ENCODE measurements at regions not wholly inside any gene's neighbourhood (a gene's known extent, or its start where the extent isn't known, plus 50 kb on each side); places are given as distances from the start of the nearest gene placed in this dataset.

DNA sequence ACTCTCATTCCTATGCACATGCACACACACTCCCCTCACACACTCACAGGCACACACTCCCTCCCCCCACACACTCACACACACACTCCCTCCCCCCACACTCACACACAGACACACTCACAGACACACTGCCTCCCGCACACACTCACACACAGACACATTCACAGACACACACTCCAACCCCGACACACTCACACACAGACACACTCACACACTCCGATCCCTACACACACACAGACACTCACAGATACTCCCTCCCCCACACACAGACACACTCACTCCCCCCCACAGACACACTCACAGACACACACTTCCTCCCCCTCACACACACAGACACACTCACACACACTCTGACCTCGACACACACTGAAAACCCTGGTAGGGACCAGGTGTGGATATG lies 176.2 kb downstream of the TFAP2C start:
- no peak for DNase-seq

DNA sequence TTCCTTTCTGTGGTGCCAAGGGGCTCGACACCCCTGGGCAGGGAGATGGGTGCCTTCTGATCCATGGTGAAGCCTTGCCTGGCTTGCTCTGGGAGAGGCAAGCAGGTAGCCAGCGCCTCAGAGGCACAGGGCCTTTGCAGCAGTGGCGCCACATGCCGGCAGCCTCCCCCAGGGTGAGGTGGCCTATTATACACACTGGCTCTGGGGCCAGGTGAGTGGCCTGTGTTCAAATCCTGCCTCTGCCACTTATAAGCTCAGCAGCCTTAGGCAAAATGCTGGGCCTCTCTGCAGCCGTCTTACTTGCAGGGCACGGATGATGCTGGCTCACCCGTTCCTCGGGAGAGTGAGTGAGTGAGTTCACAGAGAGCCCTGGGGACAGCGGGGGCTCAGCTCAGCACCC lies 176.9 kb downstream of the TFAP2C start:
- no peak for DNase-seq

DNA sequence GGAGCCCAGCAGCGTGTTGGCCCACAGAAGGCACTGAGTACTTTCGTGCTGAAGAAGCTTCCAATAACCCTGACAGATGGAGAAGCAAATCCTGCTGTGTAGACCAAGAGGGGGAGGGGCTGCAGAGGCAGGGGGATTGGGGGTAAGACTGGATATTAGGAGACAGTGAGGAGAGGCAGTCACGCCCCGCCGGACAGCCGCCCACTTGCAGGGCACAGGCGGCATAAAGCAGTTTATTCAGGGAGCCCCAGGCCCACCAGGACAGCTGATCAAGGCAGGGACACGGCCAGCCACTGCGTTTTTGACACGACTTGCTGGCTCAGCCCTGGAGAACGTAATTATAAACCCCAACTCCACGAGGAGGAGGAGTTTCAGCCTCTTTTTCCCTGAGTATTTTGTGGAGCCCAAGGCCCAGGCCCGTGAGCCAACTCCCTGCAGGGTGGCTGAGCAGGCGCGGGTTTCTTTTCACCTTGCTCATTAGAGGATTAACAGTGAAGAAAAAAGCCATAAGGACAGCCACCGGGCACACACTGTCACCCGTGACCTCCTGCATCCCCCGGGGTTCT lies 177.9 kb downstream of the TFAP2C start:
- no peak for DNase-seq

DNA sequence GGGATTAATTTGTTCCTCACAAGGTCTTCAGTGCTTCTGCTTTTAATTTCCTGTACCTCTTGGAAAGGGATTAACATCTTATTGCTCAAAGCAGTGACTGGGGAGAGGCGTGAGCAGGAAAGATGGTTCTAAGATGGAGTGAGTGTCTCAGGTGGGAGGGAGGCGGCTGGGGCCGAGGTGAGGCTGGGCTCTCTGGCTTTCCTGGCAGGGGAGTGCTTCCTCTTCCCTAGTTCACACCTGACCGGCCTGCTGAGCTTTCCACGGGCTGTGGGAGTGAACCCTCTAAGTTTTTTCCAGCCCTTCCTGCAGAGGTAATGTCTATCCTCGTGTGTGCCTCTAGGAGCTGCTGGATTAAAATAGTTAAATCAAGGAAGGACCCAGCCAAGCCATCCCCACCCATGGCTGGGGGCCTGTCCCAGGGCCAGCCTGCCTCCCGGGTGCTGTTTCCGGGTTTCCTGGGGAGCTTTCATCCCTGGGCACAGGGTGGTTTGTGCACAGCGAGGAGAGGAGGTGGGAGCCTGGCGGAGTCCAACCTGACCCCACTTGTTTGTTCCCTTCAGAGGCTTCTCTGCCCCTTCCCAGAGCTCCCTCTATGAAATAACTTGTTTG lies 179.1 kb downstream of the TFAP2C start:
- DNase-seq = no peak

DNA sequence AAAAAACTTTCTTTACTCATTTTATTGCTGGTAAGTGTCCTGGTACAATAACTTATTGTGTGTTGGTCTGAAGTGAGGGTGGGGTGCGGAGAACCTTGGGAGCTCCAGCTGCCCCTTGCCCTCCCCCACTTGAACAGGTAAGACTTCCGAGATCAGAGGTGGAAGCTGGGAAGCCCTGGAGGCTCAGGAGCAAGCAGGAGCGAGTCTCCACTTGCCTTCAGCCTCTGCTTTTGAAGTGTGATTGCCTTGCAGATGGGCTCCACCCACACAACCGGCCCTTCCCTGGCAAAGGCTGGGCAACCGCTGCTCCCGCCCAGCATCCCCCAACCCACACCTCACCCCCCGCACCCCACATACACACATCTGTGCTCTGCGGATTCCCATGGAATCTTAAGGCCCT lies 179.6 kb downstream of the TFAP2C start:
- no peak for DNase-seq

DNA sequence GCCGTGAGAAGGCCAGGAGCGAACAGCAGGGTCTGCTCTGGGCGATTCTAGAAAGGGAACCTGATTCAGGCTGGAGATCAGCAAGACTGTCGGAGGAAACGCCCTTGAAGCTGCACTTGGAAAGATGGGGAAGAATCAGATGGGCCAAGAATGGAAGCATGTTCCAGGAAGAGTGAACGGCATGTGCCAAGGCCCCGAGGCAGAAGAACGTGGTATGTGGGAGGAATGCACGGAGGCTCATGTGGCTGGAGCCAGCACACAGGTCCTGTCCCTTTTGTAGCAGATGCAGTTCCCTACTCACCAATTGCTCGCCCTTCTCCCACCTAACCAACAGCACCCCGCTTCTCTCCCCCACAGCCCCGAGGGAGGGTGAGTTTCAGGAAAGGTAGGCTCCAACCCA lies 180.6 kb downstream of the TFAP2C start:
- no peak for DNase-seq

DNA sequence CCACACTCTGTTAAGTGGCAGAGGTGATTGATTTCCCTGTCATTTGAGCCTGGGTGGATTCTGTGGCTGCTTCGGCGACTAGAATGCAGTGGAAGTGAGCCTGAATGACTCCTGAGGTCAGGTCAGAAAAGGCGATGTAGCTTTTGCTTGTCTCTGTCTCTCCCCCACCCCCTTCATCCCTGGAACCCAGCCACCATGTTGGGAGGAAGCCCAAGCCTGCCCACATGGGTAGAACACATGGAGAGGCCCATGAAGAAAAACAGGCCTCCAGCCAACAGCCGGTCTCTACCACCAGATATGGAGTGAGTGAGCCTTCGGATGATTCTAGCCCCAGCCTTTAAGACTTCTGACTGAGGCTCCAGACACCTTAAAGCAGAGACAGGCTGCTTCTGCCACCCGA lies 181.0 kb downstream of the TFAP2C start:
- DNase-seq = no peak

DNA sequence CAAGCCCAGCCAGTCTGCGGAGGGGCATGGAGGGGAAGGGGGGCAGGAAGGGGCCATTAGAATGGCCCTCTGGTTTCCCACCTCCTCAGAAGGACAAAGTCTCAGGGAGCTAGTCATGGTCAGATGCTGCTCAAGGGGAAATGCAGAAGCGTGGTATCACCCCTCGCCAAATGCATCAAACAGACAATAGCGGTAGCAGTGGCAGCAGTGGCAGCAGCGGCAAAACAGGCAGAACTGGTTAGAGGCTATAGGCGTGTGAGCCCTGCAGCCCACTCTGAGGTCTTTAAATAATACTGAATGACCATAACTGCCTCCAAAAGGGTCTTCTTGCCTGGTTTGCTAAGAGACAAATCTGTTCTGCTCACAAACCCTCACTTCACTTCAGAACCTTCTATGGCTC lies 186.7 kb downstream of the TFAP2C start:
- DNase-seq = no peak

DNA sequence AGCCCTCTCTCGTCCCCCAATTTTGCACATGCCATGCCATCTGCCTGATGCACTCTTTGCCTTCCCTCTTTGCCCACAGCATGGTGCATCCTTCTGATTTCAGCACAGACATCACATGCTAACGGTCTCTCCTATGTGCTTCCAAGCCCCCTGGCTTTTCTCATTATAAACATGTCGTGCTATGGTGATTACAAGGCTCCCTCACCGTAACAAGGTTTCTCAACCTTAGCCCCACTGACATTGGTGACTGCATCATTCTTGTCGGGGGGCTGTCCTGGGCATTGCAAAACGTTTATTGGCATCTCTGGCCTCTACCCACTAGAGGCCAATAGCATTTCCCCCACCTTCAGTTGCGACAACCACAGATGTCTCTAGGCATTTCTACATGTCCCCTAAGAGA lies 187.2 kb downstream of the TFAP2C start:
- DNase-seq = no peak

DNA sequence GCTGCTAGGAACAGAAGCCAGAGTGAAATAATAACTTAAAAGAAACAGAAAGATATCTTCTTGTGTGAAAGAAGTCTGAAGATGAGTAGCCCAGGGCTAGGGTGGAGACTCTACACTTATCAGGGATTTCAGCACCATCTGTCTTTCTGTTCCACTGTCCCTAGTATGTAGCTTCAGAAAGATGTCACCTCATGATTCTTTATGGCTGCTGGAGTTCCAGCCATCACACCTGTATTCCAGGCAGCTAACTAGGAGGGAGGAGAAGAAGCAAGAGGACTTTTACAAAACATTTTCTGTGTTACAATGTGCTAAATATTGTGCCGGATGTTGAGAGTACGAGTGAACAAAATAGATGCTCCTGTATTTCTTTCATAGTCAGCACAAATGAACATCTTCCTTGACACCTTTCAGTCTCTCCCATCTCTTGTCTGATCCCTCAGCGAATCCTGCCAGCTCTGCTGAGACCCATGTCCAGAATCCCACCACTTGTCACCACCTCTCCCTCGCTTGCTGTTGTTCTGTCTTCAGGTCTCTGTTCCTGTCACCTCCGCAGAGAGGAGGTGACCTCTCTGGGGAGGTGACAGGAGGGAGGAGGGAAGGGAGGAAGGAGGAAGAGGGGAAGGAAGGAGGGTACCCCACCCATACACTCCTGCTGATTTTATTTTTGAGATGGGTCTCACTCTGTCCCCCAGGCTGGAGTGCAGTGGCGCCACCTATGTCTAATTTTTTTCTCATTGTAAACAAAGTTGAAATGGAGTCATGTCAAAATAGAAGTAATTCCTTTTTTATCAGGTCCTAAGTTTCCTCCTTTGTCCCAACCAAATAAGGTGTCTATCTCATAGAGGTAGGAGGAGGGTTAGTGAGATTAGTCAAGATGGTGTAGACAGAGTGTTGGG lies 188.9 kb downstream of the TFAP2C start:
- DNase-seq = no peak

DNA sequence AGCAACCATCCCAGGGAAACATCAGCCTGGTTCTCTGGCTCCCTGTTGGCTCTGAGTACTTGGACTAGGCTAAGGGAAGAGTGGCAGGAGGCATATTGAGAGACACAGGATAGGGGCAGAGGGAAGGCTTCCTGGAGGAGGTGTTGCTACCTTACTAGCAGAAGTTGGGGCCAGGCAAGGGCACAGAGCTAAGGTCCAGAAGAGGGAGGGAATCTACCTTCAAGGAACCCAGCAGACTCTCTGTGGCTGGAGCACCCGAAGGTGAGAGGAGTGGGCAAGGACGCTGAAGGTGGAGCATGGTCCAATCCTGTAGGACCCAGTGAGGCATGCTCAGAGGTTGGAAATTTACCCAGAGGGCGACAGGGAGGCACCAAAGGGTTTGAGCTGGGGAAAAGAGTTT lies 191.9 kb downstream of the TFAP2C start:
- no peak for DNase-seq

DNA sequence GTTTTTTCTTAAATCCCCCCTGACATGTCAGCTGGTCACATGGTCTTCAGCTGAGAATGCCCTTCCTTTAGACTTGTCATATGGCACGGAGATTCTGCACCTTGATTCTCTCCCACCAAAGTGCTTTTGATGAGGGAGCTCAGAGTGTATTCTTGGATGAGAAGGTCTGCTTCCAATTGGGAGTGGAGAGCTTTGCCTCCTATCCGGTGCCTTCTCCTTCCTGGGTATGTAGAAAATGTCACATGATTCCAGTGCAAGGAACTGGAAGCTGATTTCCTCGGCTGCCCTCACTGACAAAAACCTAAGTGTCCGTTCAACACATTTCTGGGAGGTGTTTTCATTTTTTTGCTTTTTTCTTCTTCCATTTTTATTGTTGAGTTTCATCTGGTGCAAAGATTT lies 197.2 kb downstream of the TFAP2C start:
- DNase-seq = no peak

DNA sequence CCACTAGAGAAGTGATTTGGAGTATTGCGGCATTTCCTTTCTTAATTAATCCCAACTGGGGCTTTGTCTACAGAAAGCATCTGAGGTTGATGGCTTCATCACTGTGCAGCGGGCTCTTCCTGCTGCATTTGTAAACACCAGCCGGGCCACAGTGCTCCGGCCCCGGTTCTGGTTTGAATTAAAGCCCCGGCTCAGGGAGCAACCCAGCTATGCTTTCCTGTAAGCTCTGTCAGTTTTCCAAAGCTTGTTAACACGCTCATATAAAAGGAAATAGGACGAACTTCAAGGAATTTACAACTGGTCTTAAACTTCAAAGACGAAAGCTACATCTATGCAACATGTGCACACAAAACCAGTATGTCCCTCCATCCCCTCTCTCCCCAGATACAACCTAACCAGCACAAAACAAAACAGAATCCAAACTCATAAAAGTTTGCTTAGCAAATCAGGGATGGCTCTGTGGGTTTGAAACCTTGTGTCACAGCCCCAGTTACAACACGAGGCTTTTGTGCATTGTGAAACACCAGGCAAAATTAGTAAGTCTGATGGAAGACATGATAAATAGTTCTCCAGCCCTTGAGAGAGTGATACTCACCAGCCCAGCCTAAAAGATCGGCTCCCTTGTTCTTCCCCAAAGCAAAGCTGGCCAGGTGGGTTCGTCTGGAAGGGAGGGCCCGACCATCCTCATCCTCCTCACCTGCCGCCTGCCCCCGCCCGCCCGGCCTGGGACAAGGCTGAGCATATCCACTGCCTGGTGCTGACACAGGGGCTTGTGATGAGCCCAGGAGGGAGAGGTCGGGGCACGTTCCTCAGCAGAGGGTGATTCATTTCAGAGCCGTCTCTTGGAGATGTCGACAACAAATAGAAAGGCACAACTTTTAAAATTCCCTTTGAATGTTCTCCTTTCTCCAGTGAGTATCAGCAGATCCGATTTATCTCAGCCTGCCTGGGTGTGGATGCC lies 197.9 kb downstream of the TFAP2C start:
- DNase-seq = no peak

DNA sequence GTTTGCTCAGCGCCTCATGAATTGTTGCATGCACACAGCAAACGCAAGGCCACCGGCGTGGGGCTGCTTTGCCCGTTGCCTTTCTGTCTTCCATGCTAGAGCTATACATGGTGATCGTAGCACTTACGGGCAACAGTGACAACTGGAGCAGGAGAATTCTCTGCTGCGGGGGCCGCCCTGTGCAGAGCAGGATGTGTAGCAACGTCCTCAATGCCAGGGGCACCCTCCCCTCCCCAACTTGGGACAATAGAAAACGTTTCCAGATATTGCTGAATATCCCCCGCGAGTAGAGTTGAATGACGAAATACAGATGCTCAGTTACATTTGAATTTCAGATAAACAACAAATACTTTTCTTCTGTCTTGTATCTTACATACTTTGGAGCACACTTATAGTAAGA lies 198.7 kb downstream of the TFAP2C start:
- no peak for DNase-seq

DNA sequence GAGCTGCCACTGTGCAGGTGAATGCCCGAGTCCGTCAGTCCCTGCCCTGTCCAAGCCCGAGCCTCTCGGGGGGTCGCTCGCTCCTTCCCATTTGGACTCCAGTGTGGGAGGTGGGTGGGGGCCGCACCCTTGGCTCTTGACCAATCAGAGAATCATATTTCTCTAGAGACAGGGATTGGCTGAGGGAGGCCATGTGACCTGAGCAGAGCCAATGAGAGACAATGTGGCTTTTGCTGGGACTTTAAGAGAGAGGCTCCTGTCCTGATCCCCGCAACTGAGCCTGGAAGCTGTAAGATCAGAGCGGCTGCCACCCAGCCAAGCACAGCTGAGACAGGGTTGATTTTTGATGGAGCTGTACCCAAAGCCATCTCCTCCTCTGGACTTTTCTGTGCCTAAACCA lies 199.3 kb downstream of the TFAP2C start:
- DNase-seq = no peak

DNA sequence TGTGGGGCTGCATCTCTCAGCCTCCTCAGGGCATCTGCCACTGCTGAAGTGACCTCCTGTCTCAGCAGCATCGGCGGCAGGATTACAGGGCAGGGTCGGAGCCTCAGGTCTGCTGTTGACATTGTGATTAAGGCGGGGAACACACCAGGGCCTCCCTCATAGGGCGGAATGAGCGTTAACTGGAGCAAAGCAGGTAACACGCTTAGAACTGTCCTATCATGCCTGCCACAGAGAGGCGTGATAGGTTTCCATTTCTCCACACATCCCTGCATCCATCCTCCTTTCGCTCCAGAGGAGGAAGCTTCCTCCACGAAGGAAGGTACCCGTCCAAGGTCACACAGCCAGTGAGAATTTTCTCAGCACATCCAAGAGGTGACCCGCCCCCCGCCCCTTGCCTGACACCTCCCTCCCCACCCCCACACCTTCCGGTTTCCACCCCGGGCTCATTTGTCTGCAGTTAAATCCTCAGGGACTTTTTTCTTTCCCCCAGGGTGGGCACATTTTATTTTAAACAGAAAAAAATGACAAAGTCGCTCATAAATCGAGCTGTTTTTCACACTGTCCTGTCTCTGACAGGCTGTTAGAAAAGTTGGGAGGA lies 200.8 kb downstream of the TFAP2C start:
- no peak for DNase-seq

DNA sequence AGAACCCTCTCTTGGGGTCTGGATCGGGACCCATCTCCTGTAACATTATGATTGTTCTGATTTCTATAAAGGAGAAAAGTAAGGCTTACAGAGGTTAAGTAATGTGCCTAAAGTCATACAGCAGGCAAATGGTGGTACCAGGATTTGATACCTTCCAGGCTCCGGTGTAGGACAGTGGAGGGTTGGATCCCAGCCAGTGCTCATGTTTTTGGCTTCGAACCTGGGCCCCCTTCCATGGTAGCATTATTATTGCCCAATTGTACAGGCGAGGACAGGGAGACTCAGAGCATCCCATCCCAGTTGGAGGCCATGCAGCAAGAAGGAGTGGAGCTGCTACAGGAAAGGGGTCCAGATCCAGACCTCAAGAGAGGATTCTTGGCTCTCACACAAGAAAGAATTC lies 202.7 kb downstream of the TFAP2C start:
- no peak for DNase-seq

DNA sequence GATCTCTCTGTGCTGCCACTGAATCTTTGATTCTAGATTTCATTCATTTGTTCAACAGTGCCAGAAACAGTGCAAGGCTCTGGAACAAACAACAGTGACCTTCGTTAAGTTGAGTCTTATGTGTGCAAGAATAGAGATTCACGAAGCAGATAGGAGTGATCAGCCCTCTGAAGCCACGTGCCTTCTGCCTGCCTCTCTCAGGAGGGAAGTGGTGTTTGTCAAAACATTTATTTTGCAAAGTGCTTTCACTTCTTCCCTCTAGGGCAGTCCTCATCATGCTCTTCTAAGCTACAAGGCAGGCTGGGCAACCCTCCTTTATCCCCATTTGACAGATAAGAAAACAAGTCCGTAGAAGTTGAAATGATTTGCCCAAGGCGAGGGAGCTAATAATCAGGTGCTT lies 204.3 kb downstream of the TFAP2C start:
- no peak for DNase-seq

DNA sequence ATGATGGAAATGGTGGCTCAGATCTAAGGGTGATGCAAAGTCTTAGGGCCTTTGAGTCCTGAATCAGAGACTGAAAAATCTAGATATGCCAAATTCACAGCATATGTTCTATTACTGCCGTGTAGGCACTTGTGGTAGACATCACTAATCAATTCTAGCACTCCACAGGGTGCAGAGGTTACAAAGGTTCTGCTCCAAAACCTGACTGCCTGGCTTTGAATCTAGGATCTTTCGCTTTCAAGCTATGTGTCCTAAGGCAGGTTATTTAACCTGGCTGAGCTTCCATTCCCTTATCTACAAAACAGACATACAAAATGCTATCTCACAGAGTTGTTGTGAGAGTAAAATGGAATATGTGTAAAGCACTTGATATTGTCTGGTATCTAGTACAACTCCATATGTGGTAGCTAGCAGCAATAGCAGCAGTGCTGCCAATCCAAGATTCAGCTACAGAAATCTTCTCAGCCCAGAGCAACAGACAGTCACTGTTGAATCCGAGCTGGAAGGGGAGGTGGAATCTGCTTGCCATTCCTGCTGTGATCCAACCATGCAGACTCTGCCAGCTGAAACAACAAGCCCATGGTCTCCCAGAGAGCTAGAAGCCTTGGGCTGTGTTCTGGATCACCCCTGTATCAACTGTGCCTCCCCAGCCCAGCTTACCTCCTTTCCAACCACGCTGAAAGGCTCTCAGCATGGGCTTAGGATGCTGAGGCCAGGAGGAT lies 206.9 kb downstream of the TFAP2C start:
- DNase-seq = no peak

DNA sequence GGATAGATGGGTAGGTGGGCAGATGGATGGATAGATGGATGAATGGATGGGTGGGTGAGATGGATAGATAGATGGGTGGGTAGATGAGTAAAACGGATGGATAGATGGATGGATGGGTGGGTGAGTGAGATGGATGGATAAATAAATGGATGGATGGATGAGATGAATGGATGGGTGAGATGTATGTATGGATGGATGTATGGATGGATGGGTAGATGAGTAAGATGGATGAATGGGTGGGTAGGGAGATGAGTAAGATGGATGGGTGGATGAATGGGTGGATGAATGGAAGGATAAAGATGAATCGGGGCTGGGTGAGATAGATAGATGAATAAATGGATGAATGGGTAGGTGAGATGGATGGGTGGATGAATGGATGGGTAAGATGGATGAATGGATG lies 210.1 kb downstream of the TFAP2C start:
- no peak for DNase-seq

DNA sequence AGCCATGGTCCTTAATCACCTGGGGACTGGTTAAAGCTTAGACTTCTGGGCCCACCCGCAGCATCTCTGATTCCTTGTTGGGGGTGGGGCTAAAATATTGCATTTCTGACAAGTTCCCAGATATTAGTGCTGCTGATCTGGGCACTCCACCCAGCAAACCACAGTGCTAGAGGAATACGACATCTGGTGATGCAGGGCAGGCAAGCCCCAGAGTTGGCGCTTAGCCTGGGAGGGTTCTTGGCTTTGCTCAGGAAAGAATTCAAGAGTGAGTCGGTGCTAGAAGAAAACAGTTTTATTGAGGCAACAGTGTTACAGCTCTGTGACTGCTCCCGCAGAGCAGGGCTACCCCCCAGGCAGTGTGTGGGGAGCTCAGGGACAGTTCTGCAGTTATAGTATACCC lies 210.7 kb downstream of the TFAP2C start:
- DNase-seq = no peak

DNA sequence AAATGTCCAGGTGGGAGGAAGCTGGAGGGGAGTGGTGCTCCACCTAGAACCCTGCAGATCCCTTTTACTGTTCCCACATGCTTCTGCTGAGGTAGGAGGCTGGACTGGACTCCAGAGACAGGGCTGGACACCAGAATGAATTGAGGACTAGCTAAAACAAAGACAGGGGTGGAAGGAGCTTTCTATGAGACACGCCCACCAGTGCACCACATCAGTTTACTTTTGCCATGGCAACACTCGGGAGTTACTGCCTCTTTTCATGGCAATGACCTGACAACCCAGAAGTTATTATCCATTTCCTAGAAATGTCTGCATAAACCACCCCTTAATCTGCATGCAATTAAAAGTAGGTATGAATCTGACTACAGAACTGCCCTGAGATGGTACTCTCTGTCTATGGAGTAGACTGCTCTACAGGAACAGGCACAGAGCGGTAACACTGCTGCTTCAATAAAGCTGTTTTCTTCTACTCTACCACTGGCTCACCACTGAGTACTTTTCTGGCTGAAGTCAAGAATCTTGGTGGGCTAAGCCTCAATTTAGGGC lies 211.7 kb downstream of the TFAP2C start:
- DNase-seq = no peak
